Keratinocyte (primary cell): ENCODE measurements at regions not wholly inside any gene's neighbourhood (a gene's known extent, or its start where the extent isn't known, plus 50 kb on each side); places are given as distances from the start of the nearest gene placed in this dataset.

ENCODE experiments used
- DNase-seq: peaks from one replicate; pipeline ENCODE4 v3.0.0-alpha.2; 2011; ENCODE audit warnings: low read depth, missing footprints, low spot score
- FAIRE-seq: peaks from 2 replicates; lab custom pipeline; 2011; peaks lifted over from hg19 to GRCh38; lab: Jason Lieb, UNC
- H2AFZ ChIP-seq: 2 replicates; pipeline ENCODE4 v1.6.0; 2012; ENCODE audit warnings: low read length, control low read depth, inconsistent platforms; ENCODE audit not compliant: control insufficient read depth
- H3K27ac ChIP-seq: 2 replicates; pipeline ENCODE4 v1.5.1; 2011; ENCODE audit warnings: low read length; ENCODE audit not compliant: control insufficient read depth, insufficient read depth
- H3K27me3 ChIP-seq: 3 replicates; pipeline ENCODE4 v1.6.0; 2011; ENCODE audit warnings: low read length; ENCODE audit not compliant: control insufficient read depth, insufficient read depth; ENCODE audit errors: extremely low read depth
- H3K36me3 ChIP-seq, 2 experiments: 2 replicates in 1 of 2; 3 replicates in 1 of 2; pipeline ENCODE4 v1.5.1; 2011; ENCODE audit warnings: low read length in 2 of 2, mild to moderate bottlenecking in 1 of 2; ENCODE audit not compliant: control insufficient read depth in 2 of 2, insufficient read depth in 2 of 2; ENCODE audit errors: extremely low read depth in 1 of 2
- H3K4me1 ChIP-seq: 3 replicates; pipeline ENCODE4 v1.5.1; 2011; ENCODE audit warnings: low read length; ENCODE audit not compliant: control insufficient read depth, insufficient read depth; ENCODE audit errors: extremely low read depth
- H3K4me2 ChIP-seq: 3 replicates; pipeline ENCODE4 v1.6.0; 2011; ENCODE audit warnings: low read depth, low read length; ENCODE audit not compliant: control insufficient read depth, insufficient read depth; ENCODE audit errors: extremely low read depth
- H3K4me3 ChIP-seq, 3 experiments: fragments of 200-600 bp in 1 of 3; sonication (generic) in 1 of 3; 2 replicates in 2 of 3; 3 replicates in 1 of 3; pipeline ENCODE4 v1.5.1; 2011 to 2016; ENCODE audit warnings: low read length in 3 of 3, mild to moderate bottlenecking in 3 of 3, control low read depth in 2 of 3, inconsistent platforms in 1 of 3, low read depth in 1 of 3, mixed read lengths in 1 of 3, mixed run types in 1 of 3, moderate library complexity in 1 of 3; ENCODE audit not compliant: control insufficient read depth in 2 of 3, insufficient read depth in 2 of 3; ENCODE audit errors: extremely low read depth in 1 of 3
- H3K79me2 ChIP-seq: 2 replicates; pipeline ENCODE4 v1.6.0; 2012; ENCODE audit warnings: low read length; ENCODE audit not compliant: control insufficient read depth, insufficient read depth
- H3K9ac ChIP-seq: 3 replicates; pipeline ENCODE4 v1.6.0; 2011; ENCODE audit warnings: low read length; ENCODE audit not compliant: control insufficient read depth, insufficient read depth; ENCODE audit errors: extremely low read depth
- H3K9me1 ChIP-seq: 3 replicates; pipeline ENCODE4 v1.6.0; 2011; ENCODE audit warnings: low read length; ENCODE audit not compliant: control insufficient read depth, insufficient read depth; ENCODE audit errors: extremely low read depth
- H3K9me3 ChIP-seq: 2 replicates; pipeline ENCODE4 v1.5.1; 2012; ENCODE audit warnings: low read depth, low read length; ENCODE audit not compliant: control insufficient read depth
- H4K20me1 ChIP-seq: 3 replicates; pipeline ENCODE4 v1.6.0; 2011; ENCODE audit warnings: low read length; ENCODE audit not compliant: control insufficient read depth, insufficient read depth; ENCODE audit errors: extremely low read depth
- CTCF ChIP-seq, 3 experiments: IDR thresholded peaks in 1 of 3; conservative IDR thresholded peaks in 1 of 3; optimal IDR thresholded peaks in 1 of 3; 2 replicates in 2 of 3; 3 replicates in 1 of 3; pipeline versions ENCODE3 to v1.5.1; 2011; ENCODE audit warnings: low read length in 3 of 3, mild to moderate bottlenecking in 3 of 3, moderate library complexity in 2 of 3, control low read depth in 1 of 3, inconsistent platforms in 1 of 3; ENCODE audit not compliant: insufficient read depth in 2 of 3; ENCODE audit errors: extremely low read depth in 1 of 3
- EZH2 ChIP-seq: IDR thresholded peaks from one replicate; pipeline ENCODE4 v1.6.1; 2012; ENCODE audit warnings: inconsistent platforms, mild to moderate bottlenecking, low read length, moderate library complexity
- dilution Hi-C: fragments of 300-500 bp; cut with MboI; formaldehyde crosslinking; loops from one replicate; pipeline ENCODE4 v1.7.0; 2020; ENCODE audit warnings: low sequenced_read_pairs; ENCODE audit not compliant: extremely low pct_ligation_motif_present

GRCh38 chr2:123451542-123451941, 573.5 kb upstream of the CNTNAP5 start:
- Histone ChIP-seq H3K9ac (no peak overlapping the region), H3K4me3 (no peak overlapping the region), H3K36me3 (no peaks in the 10 kb centered on the region), H4K20me1 (no peaks in the 10 kb centered on the region), H3K9me1 (no peaks in the 10 kb centered on the region), H3K27ac (no peak overlapping the region), H3K27me3 (no peaks in the 10 kb centered on the region), H3K79me2 (no peaks in the 10 kb centered on the region), H3K4me1 (no peaks in the 10 kb centered on the region), H3K4me2 (no peak overlapping the region), H2AFZ (no peak overlapping the region), H3K9me3 (no peaks in the 10 kb centered on the region)
- FAIRE-seq, result no peak
- dilution Hi-C loops, result no loop called here
- no peak for DNase-seq
- TF ChIP-seq EZH2 (no peak), CTCF (optimal IDR thresholded peaks at IDR 0.05 in 1 of 3, IDR thresholded peaks at IDR 0.05 in 1 of 3, conservative IDR thresholded peaks at IDR 0.05 in 1 of 3; ENCODE audit: extremely low read depth in 1 of 3, insufficient read depth in 2 of 3, low read length in 3 of 3) (no peak)

- Histone ChIP-seq H3K9ac (no peak overlapping the region), H3K4me3 (no peak overlapping the region), H3K9me1 (no peaks in the 10 kb centered on the region), H3K9me3 (no peaks in the 10 kb centered on the region), H3K4me1 (no peaks in the 10 kb centered on the region), H3K27ac (no peak overlapping the region), H2AFZ (no peak overlapping the region), H3K79me2 (no peaks in the 10 kb centered on the region), H3K27me3 (no peaks in the 10 kb centered on the region), H3K4me2 (no peak overlapping the region), H3K36me3 (no peaks in the 10 kb centered on the region), H4K20me1 (no peaks in the 10 kb centered on the region)
- TF ChIP-seq CTCF (optimal IDR thresholded peaks at IDR 0.05 in 1 of 3, IDR thresholded peaks at IDR 0.05 in 1 of 3, conservative IDR thresholded peaks at IDR 0.05 in 1 of 3; ENCODE audit: extremely low read depth in 1 of 3, insufficient read depth in 2 of 3, low read length in 3 of 3) (no peak), EZH2 (no peak)
- dilution Hi-C loops, result no loop called here
- DNase-seq (no peak), FAIRE-seq (no peak)
These were observed 571.9 kb upstream of the CNTNAP5 start for GRCh38 chr2:123453046-123453700.
